IPS-15b (cell line): ENCODE measurements at regions not wholly inside any gene's neighbourhood (a gene's known extent, or its start where the extent isn't known, plus 50 kb on each side); places are given as distances from the start of the nearest gene placed in this dataset.

Experiments
- H3K27me3 ChIP-seq: one replicate; pipeline ENCODE4 v1.6.1; 2013; ENCODE audit warnings: low read length; ENCODE audit not compliant: control insufficient read depth, insufficient read depth
- H3K36me3 ChIP-seq: one replicate; pipeline ENCODE4 v1.6.1; 2013; ENCODE audit warnings: low read length; ENCODE audit not compliant: control insufficient read depth, insufficient read depth
- H3K4me1 ChIP-seq: one replicate; pipeline ENCODE4 v1.6.1; 2013; ENCODE audit warnings: mild to moderate bottlenecking, low read length; ENCODE audit not compliant: control insufficient read depth, insufficient read depth
- H3K4me3 ChIP-seq: one replicate; pipeline ENCODE4 v1.5.1; 2013; ENCODE audit warnings: low read depth, low read length
- H3K9ac ChIP-seq: one replicate; pipeline ENCODE4 v1.6.1; 2013; ENCODE audit warnings: low read depth, mild to moderate bottlenecking, low read length
- H3K9me3 ChIP-seq: one replicate; pipeline ENCODE4 v1.6.1; 2013; ENCODE audit warnings: mild to moderate bottlenecking, low read length; ENCODE audit not compliant: control insufficient read depth, insufficient read depth

DNA sequence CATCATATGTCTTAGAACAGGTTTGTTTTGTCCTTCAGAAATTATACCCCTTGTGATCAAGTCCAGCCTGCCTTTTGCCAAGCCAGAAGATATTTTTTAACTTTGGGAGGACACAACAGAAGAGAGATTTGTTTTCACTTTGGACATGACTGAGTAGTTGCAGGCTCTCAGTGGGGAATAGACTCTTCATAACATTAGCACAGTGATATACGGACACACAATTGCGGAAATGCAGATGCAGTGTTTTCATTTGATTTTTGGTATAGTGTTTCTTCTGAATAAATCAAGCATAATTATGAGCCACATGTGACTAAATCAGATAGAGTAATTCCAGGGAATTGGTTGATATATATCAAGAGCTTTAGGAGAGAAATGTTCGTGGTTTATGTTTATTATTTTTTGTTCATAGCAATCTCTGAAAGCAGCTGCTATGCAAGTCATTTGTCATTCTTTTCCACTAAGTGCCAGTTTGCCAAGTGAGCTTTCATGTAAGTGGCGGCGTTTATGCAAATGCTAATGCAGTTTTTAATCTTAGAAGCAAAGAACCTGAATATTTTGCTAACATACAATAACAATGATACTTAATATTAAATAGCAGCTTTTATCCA is 69.6 kb upstream of the HDAC9 start:
- no peaks in the 10 kb centered on the region for H3K36me3 ChIP-seq
- no peak overlapping the region for H3K4me3 ChIP-seq
- H3K4me1 ChIP-seq, result no peaks in the 10 kb centered on the region
- H3K9me3 ChIP-seq, result no peaks in the 10 kb centered on the region
- H3K27me3 ChIP-seq, result no peaks in the 10 kb centered on the region
- no peak overlapping the region for H3K9ac ChIP-seq

DNA sequence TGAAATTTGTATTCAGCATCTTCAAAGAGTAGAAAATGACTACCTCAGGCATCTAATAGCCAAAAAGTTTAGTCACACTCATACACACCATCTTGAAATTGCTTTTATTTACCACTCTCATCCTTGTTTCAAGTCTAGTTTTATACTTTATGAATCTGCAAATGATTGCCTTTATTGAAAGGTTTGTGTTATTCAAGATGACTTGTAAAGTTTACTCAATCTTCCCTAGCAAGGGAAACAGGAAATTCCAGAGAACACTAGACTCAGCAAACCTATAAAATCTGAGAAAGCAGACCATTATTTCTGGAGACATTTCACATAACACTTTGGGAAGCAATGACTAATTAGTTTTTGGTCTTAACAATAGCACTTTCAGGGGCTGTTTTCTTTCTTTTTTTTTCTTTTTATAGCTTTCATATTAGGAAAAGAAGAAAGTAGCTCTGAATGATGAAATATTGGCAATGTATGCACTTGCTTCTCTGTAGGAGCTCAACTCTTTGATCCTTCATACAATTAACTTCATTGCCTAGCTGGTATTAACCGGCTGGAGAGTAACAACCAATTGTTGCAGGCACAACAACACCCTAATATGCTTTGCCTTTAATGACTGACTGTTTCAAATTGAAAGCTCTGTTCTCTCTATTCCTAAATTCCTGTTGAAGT is 68.9 kb upstream of the HDAC9 start:
- no peaks in the 10 kb centered on the region for H3K4me1 ChIP-seq
- H3K4me3 ChIP-seq, result no peak overlapping the region
- H3K9ac ChIP-seq, result no peak overlapping the region
- no peaks in the 10 kb centered on the region for H3K27me3 ChIP-seq
- no peaks in the 10 kb centered on the region for H3K9me3 ChIP-seq
- no peaks in the 10 kb centered on the region for H3K36me3 ChIP-seq

DNA sequence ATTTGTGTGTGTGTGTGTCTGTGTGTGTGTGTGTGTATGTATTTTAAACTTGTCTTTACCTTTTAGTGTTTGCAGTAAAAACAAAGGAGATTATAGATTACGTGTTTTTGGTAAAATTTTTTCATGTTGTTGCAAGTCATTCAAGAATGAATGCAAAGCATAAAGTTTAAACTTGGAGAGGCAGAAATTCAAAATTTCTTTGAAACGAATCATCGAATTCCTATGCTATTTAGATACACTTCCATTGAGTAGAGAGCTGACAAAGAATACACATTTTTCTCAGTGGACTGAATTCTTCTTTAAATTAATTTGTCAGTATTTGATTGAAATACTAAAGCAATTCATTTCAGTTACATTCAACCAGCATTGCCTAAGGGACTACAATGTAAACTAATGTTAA is 66.0 kb upstream of the HDAC9 start:
- no peak overlapping the region for H3K9ac ChIP-seq
- H3K4me3 ChIP-seq, result no peak overlapping the region
- no peaks in the 10 kb centered on the region for H3K36me3 ChIP-seq
- H3K4me1 ChIP-seq, result no peaks in the 10 kb centered on the region
- no peaks in the 10 kb centered on the region for H3K9me3 ChIP-seq
- no peaks in the 10 kb centered on the region for H3K27me3 ChIP-seq

DNA sequence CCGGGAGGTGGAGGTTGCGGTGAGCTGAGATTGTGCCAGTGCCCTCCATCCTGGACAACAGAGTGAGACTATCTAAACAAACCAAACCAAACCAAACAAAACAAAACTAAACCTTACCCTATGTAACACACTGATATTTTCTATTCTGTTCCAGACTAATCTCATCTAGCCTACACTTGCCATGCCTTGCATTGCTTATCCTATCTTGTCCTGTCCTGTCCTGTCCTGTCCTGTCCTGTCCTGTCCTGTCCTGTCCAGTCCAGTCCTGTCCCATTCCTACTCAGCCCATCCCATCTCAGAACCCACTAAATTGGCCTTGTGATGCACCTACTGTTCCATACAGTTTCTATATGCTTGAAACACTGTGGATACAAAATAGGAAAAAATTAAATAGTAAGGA is 64.7 kb upstream of the HDAC9 start:
- H3K9me3 ChIP-seq, result no peaks in the 10 kb centered on the region
- no peak overlapping the region for H3K4me3 ChIP-seq
- H3K27me3 ChIP-seq, result no peaks in the 10 kb centered on the region
- H3K4me1 ChIP-seq, result no peaks in the 10 kb centered on the region
- H3K36me3 ChIP-seq, result no peaks in the 10 kb centered on the region
- H3K9ac ChIP-seq, result no peak overlapping the region

DNA sequence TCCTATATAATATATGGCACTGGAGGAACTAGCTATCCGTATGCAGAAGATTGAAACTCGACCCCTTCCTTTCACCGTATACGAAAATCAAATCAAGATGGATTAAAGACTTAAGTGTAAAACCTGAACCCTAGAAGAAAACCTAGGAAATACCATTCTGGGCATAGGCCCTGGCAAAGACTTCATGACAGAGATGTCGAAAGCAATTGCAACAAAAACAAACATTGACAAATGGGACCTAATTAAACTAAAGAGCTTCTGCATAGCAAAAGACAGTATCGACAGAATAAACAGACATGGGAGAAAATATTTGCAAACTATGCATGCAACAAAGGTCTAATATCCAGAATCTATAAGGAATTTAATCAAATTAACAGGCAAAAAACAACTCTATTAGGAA is 61.4 kb upstream of the HDAC9 start:
- Histone ChIP-seq H3K36me3 (no peaks in the 10 kb centered on the region), H3K27me3 (no peaks in the 10 kb centered on the region), H3K9ac (no peak overlapping the region), H3K4me3 (no peak overlapping the region), H3K4me1 (no peaks in the 10 kb centered on the region), H3K9me3 (no peaks in the 10 kb centered on the region)

DNA sequence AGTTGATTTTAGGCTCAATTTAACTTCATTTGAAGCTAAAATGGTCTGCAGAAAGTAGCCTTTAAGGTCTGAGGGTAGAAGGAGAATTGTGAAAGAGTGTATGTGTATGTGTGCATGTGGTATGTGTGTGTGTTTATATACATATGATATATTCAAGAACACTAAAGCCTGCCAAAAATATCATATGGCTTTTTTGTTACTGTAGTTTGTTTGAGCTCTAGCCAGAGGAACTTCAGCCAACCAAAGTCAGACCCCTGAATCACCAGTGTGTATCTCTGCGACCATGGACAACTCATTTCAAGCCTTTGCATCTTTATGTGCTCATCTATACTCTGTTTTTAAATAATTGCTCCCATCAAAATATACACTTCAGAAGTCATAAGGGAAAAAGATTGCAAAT is 58.4 kb upstream of the HDAC9 start:
- H3K4me1 ChIP-seq, result no peaks in the 10 kb centered on the region
- H3K27me3 ChIP-seq, result no peaks in the 10 kb centered on the region
- H3K4me3 ChIP-seq, result no peak overlapping the region
- no peaks in the 10 kb centered on the region for H3K36me3 ChIP-seq
- H3K9me3 ChIP-seq, result no peaks in the 10 kb centered on the region
- no peak overlapping the region for H3K9ac ChIP-seq

DNA sequence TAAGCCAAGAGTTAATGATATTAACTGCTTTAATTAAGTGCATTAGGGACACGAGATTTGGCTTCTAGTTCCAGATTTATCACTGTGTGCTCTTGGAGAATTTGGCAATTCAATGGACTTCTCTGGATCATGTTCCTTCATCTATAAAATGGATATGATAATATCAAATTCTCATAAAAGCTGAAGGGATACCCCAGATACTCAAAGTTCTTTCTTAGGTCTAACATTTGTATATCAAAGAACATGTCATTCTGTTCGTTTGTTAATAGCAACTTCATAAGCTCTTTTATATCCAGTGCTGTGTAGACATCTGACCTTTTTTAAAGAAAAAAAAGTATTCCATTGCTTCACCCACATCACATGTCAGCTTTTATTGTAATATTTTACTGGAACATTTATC is 54.6 kb upstream of the HDAC9 start:
- Histone ChIP-seq H3K4me1 (no peaks in the 10 kb centered on the region), H3K9me3 (no peaks in the 10 kb centered on the region), H3K9ac (no peak overlapping the region), H3K27me3 (no peaks in the 10 kb centered on the region), H3K4me3 (no peak overlapping the region), H3K36me3 (no peaks in the 10 kb centered on the region)

DNA sequence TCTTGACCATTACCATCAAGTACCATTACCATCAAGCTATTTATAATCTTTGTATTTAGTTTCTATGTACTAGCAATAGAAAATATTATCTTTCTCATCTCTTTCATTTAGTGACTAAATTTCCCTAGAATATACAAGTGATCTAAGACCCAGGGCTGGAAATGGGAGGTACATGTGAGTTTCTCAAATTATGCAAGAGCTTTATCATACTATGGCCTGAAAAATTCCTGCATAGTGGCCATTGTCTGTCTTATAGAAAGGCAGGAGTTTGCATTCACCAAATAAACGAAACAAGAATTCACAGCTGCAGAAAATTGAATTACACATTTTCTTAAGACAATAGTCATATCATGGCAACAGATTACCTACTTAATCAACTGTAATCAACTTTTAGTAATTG is 50.7 kb upstream of the HDAC9 start:
- H3K9me3 ChIP-seq, result no peaks in the 10 kb centered on the region
- no peak overlapping the region for H3K4me3 ChIP-seq
- no peaks in the 10 kb centered on the region for H3K4me1 ChIP-seq

DNA sequence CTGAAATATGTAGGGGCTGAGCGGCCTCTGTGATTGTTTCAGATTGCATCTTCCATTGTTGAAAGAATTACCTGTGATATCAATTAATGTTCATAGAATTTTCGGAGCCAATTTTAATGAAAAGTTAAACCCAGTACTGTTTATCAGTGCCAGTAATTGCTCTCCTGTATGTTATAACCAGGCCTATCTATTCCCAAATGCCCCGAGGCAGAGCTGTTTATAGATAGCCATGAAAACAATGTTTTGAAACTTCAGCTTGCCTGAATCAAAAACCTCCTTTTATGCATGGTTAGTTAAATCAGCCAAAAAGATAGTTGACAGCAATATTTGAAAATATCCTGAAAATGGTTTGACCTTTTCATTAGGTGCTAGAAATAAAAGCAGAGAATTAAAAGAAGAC is 50.1 kb upstream of the HDAC9 start:
- Histone ChIP-seq H3K36me3 (no peaks in the 10 kb centered on the region), H3K4me3 (no peak overlapping the region), H3K9me3 (no peaks in the 10 kb centered on the region), H3K27me3 (no peaks in the 10 kb centered on the region), H3K4me1 (no peaks in the 10 kb centered on the region), H3K9ac (no peak overlapping the region)

More for the DNA sequence above, 50.7 kb upstream of the HDAC9 start:
- Histone ChIP-seq H3K27me3 (no peaks in the 10 kb centered on the region), H3K36me3 (no peaks in the 10 kb centered on the region), H3K9ac (no peak overlapping the region)
